Gastrocnemius medialis (tissue), 4 donors: ENCODE measurements at regions not wholly inside any gene's neighbourhood (a gene's known extent, or its start where the extent isn't known, plus 50 kb on each side); places are given as distances from the start of the nearest gene placed in this dataset.

Experiments
- POLR2A ChIP-seq, 2 donors: fragments of 450-650 bp; IDR thresholded peaks; one replicate each; pipeline ENCODE4 v1.6.1; 2017; ENCODE audit warnings: antibody characterized with exemption in 2 of 2, mild to moderate bottlenecking in 2 of 2, moderate library complexity in 2 of 2
- TF ChIP-seq, protein P1 (sequence below), 5 experiments: fragments of 450-650 bp in 3 of 5; fragments of 200-600 bp in 2 of 5; sonication (generic) in 2 of 5; IDR thresholded peaks in 4 of 5; conservative IDR thresholded peaks in 1 of 5; 1 replicate in 4 of 5; 2 replicates in 1 of 5; pipeline ENCODE4 v1.5.1; 2016 to 2019; ENCODE audit warnings: antibody characterized with exemption in 5 of 5, mild to moderate bottlenecking in 3 of 5, moderate library complexity in 3 of 5

DNA sequence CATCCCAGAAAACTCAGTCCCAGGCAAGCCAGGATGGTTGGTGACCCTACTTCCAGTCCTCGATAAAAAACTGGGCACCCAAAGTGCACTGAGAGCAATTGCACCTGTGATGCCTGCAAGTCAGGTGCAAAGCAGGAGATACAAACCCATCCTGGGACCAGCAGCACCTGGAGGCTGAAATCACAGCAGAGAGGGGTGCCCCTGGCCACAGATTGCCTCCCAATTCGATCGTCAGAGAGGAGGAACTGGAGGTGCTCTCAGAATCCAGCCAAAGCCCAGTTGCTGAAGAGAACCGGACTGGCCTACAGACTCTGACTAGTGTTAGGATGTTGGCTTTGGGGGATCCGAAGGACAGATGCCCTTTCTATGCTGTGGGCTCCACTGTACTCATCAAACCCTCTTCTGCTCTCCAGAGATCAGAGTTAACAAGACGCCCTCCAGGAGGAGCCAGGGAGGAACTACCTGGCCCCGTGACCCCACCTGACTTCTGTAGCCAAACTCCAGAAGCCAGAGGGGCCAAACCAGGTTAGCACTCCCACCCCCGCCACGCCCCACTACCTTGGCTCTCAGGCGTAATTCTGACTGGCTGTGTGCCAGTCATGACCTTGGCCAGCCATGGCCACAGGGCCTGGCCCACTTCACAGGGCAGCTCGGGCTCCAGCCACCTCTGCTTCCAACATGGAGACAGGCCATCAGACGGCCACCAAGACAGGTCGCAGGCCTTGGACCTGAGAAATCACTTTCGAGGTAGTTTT lies 284.5 kb upstream of the RTL1 start:
- TF ChIP-seq, protein P1, sequence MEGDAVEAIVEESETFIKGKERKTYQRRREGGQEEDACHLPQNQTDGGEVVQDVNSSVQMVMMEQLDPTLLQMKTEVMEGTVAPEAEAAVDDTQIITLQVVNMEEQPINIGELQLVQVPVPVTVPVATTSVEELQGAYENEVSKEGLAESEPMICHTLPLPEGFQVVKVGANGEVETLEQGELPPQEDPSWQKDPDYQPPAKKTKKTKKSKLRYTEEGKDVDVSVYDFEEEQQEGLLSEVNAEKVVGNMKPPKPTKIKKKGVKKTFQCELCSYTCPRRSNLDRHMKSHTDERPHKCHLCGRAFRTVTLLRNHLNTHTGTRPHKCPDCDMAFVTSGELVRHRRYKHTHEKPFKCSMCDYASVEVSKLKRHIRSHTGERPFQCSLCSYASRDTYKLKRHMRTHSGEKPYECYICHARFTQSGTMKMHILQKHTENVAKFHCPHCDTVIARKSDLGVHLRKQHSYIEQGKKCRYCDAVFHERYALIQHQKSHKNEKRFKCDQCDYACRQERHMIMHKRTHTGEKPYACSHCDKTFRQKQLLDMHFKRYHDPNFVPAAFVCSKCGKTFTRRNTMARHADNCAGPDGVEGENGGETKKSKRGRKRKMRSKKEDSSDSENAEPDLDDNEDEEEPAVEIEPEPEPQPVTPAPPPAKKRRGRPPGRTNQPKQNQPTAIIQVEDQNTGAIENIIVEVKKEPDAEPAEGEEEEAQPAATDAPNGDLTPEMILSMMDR (IDR thresholded peaks at IDR 0.05 in 4 of 5, conservative IDR thresholded peaks at IDR 0.05 in 1 of 5) = no peak
- TF ChIP-seq POLR2A (IDR thresholded peaks at IDR 0.05) = no peak
